ENCODE measurements at regions not wholly inside any gene's neighbourhood (a gene's known extent, or its start where the extent isn't known, plus 50 kb on each side); places are given as distances from the start of the nearest gene placed in this dataset.

DNA sequence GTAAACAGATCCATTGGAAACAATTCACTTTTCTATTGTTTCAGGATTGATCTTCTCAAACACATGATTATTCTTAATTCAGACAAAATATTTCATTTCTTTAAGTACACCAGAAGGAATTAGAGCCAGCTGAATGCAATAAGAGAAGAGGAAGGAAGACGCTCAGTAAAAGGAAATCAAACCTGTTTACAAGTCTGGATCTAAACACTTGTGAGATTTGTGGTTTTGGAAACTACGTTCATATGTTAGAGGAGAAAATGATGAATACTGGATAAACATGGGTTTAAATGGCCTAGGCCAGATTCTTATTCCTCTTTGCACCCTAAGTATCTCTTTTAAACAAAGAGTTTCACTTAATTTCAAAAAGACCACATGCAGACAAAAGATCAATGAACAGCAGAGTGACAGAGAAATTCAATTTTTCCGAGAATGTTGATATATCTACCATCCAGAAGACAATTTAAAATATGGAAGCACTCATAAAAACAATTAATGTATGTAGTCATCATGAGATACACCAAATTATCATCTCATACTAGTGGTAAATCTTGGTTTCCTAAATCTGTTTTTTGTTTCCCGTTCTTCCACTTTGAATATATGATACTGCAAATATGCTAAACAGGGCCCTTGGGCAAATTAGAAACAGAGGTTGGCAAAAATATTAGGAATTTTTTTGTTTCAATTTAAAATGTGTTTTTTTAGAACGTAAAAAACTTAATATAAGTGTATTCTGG, 703.5 kb upstream of the CITED2 start:
- no peak for DNase-seq (ENCODE audit: low read depth, low spot score)

DNA sequence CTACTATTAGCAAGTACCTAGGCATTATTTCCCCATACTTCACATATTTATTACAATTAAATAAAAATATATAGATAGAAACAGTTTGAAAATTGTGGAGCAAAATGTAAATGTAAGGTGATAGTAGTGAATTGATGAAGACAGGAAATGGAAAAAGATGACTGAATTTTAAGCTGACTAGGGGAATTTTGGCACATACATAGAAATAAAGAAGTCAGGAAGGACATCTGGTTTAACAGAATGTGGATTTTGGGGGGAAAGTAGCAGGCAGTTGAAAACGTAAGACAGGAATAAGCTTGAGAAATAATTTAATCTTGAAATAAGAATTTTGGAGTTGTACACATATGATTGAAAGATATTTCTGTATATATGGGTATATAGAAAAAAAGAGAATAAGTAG, 701.7 kb upstream of the CITED2 start:
- no peak for DNase-seq (ENCODE audit: low read depth, low spot score)

DNA sequence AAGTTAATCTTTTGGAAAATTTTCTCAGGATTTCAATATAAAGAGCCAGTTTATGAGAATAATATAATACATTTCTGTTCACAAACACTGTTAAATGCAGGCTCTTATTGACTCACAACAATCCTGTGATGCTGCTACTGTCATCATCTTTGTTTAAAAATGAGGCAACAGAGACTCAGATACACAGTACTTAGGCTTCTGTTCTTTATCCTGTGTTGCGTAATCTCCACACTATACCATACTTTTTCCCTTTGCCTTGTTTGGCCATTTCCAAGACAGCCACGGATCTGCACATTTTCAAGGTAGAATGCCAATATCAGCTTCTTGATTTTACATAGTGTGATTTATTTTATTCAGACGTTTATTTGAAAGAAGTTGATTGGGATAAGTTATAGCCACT, 699.0 kb upstream of the CITED2 start:
- no peak for DNase-seq (ENCODE audit: low read depth, low spot score)

DNA sequence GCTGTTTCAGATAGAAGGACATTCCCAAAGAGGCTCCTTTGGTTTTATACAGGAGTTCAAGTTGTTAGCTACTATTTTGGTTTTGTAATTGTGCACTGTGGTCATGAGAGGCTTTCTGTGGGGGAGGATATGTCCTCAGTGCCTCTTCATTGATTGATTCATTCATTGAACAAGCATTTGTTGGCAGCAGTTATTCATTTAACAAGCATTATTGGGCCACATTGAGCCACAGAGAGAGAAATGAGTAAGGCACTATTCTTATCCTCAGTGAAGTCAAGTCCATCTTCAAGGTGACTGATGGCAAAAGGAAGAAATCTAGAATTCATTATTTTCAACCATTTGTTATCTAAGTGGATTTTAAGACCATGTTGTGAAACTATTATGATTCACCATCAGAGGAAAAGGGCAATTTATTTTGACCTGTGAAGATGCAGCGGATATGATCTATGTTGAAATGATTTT, 697.2 kb upstream of the CITED2 start:
- no peak for DNase-seq (ENCODE audit: low read depth, low spot score)

DNA sequence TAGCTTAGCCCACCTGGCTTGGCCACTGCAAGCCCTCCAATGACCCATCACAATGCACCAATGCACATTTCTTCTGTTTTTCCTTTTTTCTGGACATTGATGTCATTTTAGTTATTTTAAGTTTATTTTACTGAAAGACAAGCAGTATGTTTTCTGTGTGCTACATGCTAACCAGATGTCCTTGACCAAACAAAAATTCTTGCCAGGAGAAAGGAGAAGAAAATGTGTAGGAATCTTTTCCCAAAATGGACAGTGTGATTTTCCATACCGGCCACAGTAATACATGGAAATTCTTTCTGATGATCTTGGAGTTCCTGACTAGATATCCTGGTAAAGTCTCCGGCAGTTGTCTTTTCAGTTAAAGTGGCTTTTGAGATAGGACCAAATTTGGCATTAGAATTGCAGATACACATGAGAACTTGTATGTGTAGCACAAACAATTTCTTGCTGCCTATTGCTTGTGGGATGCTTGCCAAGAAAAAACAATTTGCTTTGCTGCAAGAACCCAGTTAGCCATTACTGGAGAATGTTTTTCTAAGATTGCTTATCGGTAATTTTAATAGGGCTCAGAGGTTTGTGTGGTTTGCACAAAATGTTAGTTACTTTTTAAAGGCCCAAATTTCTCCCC, 696.5 kb upstream of the CITED2 start:
- no peak for DNase-seq (ENCODE audit: low read depth, low spot score)

DNA sequence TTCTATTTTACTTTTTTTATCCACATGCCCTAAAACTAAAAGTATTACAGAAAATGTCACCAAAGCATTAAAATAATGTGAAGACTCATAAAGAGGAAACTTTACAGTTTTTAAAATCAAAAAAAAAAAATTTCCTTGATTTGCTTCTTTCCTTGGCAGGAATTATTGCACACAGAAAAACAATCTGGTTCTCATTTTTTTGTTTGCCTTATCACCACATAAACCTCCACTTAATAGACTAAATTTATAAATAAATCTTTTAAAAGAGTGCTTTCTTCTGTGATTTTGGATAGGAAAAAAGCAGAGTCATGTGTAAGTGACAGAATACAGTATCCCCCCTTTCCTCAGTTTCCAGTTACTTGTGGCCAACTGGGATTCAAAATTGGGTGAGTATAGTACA, 695.1 kb upstream of the CITED2 start:
- DNase-seq (ENCODE audit: low read depth, low spot score): no peak

DNA sequence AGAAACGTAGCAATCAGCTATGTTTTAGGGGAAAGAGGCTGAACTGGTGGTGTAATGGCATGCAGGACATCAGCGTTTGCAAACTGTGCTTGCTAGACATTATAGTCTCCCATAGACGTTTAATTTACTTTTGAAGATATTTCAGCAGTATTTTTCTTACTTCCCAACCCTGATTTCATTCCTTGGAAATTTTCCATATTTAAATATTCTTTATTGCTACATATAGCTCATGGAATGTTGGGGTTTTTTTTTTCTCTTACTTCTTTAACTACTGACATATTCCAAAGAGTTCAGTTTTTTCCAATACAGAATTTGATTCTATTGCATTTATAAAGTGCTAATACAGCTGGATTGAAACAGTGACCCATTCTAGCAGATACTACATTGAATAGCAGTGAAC, 694.4 kb upstream of the CITED2 start:
- no peak for DNase-seq (ENCODE audit: low read depth, low spot score)

DNA sequence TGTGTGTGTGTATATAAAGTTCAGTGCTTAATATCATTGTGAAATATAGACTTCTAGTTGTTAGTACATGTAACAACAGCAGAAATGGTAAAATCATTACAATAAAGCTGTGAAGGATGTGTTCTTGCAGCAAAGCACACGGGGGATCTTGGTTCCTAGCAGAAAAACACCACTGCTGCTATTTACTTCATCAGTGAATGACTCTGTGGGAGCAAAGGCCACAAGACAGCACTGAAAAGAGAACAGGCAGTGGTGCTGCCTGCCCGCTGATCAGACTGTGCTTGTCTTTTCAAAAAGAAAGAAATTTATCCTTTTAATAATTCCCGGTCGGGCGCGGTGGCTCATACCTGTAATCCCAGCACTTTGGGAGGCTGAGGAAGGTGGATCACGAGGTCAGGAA, 689.9 kb upstream of the CITED2 start:
- no peak for DNase-seq (ENCODE audit: low read depth, low spot score)

DNA sequence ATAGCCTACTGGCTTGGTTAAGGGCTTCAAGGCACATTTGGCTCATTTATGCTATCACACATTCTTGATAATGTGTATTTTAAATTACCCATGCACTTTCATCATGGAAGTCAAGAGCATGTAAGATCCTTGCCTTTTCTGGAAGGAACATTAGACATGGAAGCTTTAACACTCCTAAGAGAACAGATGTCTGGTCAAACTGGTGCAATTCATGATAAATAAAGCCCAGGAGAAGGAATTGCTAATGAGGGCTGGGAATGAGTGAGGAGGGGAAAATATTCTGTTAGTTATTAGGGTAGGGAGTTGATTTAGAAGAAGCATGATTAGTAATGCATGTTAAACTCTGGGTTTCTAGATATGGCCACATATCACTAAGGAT, 688.6 kb upstream of the CITED2 start:
- DNase-seq (ENCODE audit: low read depth, low spot score): no peak

DNA sequence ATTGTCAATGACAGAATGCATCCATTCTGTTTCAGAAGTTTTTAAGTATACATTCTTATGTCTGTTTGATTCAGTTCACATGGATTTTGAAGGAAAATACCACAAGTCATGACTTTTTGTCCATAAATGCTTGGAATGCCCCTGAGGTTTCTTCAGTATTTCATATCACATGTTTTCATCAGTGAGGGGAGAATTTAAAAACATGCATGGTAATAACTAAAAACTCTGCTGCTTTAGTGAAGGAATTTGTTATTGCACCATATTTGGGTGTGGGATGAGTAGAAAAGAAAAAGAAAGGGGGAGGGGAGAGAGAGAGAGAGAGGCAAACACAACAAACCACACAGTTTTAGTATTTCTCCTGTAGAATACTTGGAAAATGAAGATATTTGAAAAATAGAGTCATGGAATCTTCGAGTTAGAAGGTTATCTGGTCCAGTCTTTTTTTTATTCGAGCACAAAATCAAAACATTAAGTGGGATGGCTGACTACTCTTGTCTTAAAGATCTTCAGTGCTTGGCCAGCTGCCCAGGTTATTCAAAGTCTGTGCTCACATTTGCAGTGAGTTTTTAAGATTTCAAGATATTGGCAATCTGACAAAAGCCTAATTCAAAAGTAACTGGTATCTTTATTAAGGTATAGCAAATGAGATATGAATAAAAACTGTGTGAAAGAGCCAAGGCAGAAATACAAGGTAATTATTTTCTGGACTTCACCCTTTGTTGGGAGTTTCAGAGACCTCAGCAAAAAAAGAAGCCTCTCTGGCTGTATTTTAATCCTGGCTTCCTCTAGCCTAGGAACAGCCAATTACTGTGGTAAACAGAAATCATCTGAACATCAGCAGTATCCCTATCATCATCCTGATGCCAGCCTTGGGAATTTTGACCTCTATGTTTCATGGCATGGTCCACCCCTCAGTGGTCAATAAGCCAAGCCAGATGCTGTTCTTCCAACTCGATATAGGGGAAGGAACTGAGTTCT, 687.9 kb upstream of the CITED2 start:
- no peak for DNase-seq (ENCODE audit: low read depth, low spot score)

DNA sequence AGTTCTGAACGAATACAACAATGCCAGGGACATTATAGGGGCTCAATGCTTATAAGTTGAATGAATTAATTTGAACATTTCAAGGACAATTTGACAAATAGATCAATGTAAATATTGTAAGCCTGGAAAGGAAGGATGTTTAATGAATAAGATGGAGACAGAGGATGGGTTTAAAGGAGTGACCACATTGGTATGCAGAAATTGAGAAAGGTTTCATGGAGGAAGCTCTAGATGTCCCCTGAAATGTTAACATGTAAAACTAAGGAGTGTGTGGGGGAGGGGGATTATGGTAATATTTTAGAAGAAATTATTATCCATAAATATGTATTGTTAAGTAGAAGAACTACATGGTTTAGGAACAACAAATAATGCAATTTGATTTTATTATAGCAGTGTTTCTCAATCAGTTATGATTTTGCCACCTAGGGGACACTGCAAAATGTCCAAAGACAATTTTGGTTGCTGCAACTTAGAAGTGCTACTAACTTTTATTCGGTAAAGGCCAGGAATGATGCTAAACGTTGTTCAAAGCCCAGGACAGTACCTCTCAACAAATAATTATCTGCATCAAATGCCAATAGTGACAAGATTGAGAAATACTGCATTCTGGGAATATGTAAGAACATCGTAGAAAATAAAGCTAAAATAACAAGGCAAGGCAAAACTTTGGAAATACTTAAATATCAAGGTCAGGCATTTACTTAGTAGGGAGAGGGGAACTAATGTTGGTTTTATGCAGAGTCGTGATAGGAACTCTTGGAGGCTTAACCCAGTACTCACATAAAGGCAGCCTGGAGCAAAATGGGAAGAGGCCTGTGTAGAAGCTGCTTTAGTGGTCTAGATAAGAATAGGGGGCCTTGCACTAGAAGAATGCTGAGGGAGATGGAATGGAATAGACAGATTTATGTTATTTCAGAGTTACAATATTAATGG, 686.9 kb upstream of the CITED2 start:
- DNase-seq (ENCODE audit: low read depth, low spot score): no peak

DNA sequence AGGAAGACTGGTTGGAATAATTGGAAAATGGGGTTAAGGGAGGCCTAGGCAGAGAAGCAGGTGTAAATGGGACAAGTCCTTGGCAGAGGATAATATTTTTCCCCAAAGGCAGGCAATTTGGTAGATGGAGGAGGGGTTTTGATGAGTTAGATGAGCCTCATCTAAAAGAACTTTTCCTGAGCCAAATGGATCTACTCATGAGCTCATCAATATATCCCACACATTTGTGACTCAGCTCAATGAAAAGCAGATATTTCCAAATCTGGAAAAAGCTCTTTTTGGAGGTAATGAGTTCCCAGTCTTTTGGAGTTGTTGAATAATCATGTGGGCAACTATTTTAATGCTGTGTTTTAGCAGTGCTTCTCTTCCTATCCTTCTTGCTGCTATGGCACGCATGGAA, 685.5 kb upstream of the CITED2 start:
- DNase-seq (ENCODE audit: low read depth, low spot score): no peak

DNA sequence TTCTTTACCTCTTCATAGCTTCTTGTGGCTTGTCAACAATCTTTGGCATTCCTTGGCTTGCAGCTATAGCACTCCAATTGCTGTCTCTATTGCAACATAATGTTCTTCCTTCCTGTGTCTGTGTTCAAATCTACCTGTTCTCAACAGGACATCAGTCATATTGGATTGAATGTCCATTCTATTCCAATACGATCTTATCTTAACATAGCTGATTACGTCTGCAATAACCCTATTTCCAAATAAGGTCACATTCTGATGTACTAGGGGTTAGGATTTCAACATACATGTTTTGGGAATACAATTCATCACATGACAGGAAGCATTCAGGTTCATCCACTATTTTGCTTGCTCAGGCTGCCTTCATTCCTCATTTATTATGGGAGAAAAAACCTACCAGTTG, 684.4 kb upstream of the CITED2 start:
- DNase-seq (ENCODE audit: low read depth, low spot score): no peak

DNA sequence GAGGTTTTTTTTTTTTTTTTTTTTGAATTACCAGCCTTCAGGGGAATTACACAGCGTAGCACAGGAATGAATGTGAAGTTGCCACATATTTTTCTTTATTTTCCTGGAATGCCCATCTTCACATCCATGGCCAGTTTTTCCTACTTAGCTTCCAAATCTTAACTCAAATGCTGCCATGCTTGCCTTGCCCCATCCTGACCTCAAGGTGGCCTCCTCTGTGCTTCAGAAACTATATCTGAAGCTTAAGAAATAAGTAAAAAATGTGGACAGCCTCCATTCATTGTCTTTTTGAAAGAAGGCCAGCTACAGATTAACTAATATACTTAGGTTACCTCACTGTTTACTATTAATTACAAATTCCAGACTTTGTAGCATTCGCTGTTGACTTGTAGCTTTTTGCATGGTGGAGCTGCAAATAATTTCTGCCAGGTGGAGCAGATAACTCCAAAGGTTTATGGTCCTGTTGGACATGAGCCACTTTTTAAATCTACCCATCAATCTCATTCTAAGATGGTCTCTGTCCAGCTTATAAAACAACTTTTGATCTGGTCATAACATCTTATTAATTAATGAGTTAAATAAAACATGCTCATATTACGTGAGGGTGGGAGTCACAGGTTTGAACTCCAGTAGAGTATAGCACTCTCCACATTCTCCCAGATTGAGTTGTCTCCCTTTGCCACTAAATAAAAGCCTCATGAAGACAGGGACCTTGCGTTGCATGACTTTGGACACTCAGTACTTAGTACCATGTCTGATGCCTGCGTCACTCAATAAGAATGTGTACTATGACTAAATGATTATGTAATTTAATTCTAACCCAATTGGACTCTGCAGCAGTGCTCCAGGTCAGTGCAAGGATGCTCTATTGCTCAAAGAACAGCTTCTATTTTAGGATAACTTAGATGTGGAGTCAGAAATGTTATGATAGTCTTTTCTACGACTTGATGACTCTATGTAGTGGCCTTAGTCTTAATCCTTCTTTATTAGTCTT, 678.6 kb upstream of the CITED2 start:
- DNase-seq (ENCODE audit: low read depth, low spot score): no peak

DNA sequence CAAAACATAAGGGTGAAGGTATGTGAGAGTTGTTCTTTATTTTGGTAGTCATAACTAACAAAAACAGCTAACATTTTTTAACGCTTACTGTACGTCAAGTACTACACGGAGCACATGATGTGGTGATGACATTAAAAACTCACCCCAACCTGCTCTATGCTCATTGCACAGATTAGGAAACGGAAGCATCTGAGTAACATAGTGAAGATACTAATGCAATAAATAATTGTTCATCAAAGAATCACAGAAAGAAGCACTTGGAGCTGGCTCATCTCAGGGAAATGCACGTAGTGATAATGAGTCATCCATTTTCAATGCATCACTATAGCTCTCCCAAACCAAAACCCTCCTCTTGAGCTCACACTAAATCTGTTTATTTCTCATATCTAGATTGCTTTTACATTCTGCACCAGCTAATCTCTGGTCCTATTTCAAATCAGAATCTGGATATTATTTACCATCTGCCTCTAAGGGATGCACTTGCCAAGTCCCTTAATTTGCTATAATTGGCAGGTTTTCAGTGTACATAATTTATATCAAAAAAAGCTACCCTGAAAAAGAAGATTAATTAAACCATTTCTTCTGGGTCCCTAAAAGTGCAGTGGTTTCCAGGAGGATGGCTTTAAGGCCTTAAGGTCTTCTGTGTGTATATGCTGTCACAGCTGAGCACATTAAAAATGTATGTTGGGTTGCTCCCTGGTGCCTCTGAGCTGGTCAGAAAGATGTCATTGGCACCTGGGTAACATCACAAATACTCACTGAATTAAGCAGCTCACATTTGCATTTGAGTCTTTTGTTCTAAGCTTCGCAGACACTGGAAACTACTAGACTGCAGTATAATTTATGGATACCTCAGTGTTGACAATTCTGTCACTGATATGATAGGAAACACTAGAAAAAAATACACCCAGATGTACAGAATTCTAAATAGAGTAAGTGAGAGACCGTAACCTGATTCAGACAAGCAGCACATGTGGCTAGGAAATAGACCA, 677.4 kb upstream of the CITED2 start:
- no peak for DNase-seq (ENCODE audit: low read depth, low spot score)

DNA sequence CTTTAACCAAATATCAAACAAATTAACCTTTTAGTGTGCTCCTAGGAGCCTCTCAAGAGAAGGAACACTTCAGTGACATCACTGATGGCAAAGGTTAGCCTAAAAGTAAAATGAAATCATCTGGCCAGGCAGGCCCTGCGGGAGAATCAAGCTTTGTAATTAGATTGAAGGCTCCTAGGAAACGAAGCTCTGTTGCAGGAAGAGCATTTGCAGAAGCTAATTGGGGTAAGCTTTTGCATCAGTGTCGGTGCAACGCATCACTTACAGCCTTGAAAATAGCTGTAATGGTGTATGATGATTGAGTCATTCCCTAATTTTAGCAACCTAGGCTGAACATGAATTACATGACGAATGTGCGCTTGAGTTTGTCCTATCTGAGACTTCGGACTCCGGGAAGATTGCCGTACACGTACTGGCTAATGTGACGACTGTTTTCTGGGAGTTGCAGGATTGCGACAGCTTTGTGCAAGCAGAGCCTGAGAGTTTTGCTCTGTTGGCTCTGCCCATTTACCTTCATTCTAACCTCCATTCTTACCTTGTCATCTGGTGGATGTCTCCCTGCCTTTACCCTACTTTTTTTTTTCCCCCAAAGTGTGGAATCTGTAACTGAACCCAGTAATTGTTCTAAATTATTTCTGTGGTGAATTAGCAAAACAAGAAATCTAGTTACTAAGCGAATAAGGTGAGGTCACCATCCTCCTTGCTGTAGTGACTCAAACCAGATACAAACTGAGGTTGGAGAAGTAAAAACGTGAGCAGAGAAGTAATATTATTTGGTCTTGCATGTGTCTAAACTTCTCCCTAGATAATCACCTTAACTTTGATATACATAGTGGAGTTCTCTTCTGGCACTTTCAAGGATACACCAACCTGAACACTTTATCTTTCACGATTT, 675.9 kb upstream of the CITED2 start:
- no peak for DNase-seq (ENCODE audit: low read depth, low spot score)

DNA sequence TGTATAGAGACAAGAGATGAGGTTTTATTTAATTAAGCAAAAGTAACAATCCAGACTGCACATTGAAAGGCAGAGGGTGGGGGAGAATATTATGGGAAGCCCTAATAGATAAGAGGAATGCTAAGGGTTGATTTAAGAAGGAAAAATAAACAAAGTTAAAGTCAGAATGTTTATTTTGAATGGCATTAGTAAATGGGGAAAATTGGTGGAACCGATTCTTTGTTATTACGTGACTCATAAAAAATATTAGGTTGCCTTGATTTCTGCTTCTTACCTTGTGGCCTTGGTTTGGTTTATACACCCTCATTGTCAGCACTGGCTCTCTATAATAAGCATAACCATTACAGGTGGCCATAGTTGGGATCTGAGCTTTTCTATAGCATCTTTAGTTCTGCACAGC, 674.8 kb upstream of the CITED2 start:
- no peak for DNase-seq (ENCODE audit: low read depth, low spot score)
